ENCODE measurements at regions not wholly inside any gene's neighbourhood (a gene's known extent, or its start where the extent isn't known, plus 50 kb on each side); places are given as distances from the start of the nearest gene placed in this dataset.

DNA sequence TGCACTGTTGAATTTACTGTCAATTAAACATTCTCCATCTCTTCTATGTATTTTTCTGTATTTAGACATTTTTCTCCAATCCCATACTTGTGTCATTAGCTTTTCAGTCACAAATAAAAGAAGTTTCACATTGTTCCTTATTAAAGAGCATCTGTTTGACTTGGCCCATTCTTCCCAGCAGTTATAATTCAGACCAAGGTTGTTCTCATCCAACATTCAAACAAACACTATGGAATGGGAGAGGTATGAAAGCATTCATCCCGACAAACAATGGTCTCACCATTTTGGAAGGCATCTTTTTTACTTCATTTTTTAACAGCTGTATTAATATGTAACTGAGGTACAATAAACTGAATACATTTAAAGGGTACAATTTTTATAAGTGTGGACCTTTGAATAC lies 208.8 kb upstream of the MAF start:
- no peak for DNase-seq

DNA sequence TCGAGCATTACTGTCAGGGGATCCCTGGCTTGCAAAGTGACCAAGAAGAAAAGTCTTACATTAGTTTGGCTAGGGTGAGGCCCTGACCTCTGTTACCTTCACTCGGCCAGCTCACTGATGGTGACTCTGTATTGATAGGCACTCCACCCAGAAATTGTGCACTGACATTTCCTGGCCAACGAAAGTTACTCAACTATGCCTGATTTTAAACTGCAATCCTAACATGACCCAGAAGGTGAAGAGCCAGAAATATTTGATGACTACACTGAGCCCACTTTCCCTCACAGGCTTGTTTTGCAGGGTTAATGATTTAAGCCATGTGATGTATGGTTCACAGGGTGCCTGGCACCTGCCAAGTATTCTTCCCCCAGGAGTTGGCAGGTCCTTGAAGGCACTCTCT lies 208.2 kb upstream of the MAF start:
- no peak for DNase-seq

DNA sequence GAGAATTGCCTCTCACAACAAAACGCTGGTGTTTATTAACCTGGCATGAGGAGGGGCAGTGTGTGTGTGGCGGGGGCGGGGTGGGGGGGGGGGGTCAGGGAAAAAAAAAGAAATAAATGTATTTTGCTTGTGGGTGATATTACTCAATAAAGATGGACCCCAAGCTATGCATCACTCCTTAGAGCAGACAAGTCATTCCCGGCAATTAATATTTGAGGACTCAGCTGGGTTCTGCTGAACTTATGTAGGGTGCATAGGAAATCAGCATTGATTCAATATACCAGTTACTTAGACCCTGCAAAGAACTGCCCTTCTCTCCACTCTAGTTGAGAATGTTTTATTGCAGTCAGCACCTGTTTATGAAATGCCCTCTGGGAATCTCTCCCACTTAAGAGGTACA lies 206.2 kb upstream of the MAF start:
- no peak for DNase-seq

DNA sequence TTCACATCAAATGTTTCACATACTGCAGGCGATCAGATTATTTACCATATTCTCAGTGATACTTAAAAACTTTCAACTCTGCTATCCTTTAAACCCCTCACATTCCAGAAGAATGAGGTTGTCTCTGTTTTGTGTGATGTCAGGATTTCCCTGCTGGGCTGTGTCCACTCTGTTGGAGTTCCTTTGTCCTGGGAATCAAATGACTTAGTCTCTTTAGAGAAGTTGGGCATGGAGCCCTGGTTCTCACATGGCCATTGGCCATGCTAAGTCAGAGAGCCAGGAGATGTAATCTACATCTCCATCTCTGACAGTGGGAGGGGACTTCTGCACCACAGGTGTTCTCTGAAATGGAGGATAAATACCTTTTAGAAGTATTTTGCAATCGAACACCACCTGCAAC lies 205.1 kb upstream of the MAF start:
- no peak for DNase-seq

DNA sequence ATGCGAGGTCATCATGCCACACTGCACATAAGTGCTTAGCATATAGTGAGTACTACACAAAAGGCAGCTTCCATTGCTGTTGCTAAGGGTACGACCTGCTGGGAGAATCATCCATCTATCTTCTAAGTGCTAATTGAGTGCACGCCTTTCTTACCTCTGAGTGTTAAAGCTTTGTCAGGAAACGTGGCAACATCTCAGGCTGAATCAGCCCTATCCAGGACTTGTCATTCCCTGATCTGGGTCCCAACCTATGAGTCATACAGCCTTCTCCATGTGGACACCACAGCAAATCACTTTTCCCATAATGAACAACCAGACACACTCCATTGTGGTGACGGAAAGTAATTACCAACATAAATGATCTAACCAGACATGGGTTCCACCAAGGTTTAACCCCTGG lies 201.1 kb upstream of the MAF start:
- no peak for DNase-seq

DNA sequence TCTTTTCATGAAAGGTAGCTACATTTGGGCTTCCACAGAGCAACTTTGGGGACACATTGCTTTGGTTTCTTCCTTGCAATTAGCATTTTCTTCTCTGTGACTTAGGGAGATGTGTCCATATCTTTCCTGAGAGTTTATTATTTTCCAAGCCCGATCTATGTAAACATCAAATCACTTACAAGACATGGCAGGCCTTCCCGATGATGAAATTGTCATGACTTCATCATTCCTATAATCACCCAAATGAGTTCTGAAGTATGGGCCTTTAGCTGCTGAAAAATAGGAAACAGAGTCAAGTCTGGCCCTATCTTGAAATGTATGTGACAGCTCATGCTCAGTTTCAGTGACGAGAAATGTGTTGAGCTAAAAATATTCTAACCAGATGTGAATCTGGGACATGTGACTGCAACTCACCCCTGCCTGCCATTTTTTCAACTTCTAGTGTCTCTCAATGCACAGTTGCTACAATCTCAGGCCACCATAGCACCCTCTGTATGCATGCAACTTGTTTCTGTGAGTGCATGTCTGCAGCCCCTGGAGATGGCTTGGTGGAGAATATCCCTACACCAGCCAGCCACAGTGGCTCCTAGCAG lies 199.6 kb upstream of the MAF start:
- no peak for DNase-seq

DNA sequence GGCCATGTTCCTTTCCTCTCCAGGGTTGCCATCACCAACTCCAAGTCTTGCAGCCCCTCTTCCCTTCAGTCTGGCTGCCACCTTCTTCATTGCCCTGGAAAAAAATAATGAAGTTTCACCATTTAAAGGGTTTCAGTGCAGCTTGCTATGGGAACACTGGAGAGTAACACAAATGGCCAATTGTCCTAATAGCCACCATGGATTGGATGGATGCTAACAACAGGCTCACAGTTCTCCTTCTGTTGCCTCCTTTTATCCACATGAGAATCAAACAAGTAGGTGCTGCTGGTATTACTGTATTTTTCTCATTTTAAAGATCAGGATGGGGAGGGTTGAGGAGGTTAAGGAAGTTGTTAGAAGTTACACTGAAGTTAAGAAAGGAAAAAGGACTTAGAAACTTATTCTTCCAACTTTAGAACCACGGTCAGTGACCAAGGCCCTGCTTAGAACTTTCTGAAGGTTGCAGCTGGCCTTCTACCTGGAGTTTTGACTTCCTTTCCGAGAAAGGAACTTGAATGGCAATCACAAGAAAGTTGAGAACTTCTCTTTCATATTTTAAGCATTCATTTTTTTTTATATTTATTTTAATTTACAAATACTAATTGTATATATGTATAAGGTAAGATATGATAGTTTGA lies 198.0 kb upstream of the MAF start:
- DNase-seq: no peak

DNA sequence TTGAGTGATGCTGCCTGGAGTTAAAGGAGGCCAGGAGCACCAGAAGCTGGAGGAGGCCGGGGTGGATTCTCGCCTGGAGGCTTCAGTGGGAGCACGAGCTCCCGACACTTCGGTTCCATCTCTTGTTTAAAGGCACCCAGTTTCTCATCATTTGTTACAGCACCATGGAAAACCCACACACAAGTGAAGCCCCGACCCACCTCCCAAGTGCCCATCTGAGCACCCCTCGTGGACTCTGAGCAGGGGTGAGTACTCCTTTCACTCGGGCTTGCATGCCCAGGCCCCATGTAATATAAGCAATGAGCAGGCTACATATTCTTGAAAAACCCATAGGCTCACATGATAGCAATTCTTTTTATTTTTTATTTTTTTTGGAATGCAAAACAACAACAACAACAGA lies 196.9 kb upstream of the MAF start:
- no peak for DNase-seq

DNA sequence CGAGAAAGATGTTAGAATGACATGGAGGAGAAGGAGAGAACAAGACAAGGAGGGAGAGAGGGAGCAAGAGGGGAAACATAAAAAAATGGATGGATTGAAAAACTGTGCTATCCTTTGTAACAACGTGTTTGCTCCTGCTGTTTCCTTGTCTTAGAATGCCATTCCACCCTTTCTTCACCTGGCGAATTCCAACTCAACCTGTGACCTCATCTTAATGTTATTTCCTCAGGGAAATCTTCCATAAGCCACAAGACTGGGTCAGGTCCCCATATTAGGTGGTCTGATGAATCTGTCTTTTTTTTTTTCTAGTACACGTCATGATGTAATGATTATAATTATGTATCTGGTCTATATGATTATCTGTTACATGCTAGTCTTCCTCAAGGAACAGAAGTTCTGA lies 195.0 kb upstream of the MAF start:
- no peak for DNase-seq

DNA sequence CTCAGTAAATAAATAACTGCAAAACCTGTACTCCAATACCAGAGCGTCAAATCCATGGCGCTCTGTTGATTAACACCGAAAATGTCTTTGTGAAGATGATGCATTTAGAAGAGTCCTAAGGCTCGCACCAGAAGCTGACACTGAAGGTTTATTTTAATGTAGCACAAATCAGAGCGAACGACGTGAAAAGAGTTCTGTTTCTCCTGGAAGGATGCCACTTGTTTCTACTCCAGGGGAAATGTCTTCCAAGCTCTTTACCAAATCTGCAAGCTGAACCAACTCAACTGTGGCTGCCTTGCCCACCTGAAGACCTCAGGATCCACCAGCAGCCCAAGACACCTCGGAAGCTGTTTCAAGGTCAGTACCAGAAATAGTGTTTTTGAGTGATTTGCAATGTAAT lies 194.4 kb upstream of the MAF start:
- no peak for DNase-seq

DNA sequence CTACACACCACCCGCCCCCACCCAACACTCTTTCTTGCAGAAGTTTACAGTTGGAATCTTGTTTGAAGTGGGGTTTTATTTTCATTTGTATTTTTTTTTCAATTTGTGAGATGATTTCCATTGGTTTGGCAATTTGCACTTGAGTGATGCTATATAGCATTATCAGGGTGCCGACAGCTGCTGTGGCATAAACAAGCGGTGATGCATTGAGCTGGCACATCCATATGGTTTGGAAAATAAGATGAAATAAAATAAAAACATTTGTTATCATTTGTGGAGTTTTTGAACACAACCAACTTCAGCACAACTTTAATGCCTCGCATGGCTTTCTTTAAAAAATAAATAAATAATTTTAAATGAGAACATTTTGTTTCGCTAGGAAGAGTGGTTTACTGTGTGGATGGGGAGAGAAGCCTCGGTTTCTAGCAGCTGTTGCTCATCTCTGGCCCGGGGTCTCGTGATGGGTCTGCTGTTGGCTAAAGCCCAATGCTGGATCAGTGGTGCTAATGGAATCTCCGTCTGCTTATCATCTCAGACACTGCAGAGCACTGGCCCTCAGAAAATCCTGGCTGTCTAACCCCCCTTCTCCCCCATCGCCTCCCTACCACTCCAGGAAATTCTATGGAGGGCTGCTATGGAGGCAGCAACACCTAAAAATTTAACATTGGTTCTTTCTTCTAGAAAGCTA lies 192.3 kb upstream of the MAF start:
- DNase-seq: no peak

DNA sequence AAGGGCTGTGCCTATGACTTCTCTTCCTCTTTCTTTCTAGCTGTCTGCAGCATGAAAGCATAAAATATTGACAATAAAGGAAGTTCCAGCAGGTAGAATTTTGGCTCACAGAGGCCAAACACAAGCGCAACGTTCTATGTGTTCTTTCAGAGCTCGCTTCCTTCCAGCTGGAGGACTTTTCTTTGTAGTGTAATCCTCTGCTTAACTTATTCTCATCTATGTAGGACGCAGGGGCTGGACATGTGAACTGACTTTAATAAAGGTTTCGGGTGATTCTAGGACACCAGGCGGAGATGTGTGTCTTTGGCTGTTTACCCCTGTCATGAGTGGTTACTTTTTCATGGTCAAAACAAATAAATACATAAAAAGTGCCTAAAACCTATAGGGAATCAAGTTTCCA lies 191.5 kb upstream of the MAF start:
- DNase-seq: no peak

DNA sequence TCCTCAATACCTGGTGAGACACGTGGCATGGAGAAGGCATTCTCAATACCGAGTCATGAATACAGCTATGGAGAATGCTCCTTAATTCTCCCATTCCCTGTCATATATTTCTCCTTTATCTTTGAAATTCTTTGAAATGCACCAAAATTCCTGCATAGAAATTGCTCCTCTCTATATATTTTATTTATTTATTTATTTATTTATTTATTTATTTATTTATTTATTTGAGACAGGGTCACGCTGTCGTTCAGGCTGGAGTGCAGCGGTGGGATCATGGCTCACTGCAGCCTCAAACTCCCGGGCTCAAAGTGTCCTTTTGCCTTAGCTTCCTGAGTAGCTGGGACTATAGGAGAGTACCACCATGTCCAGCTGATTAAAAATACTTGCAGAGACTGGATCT lies 190.3 kb upstream of the MAF start:
- no peak for DNase-seq

DNA sequence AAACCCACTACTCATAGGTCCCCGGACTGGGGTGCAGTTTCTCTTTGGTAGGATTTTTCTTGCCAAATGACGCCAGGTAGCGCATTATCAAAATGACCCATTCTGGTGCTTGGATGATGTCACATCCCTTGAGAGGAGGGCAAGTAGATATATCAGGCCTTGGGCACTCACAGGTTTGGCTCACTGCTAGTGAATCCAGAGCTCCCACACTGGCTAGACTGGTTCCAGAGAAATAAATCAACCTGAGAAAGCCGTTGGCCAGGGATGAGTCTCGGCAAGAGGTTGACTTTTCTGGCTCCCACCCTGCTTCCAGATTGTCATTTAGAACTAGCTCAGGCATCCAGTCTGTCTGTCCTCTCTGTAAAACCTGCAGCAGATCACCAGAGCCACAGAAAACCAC lies 188.4 kb upstream of the MAF start:
- DNase-seq: no peak

DNA sequence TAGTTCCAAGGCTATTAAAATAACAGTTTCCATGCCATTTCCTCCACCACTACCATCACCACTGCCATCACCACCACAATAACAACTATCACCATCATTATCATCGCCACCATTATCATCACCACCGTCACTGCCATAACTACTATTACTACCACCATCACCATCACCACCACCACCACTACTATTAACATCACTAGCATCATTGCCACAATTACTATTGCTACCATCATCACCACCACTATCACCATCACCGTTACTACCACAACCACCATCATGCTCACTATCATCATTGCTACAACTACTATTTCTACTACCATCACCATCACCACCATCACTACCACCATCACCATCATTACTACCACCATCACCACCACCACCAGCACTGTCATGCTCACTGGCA lies 185.9 kb upstream of the MAF start:
- no peak for DNase-seq

DNA sequence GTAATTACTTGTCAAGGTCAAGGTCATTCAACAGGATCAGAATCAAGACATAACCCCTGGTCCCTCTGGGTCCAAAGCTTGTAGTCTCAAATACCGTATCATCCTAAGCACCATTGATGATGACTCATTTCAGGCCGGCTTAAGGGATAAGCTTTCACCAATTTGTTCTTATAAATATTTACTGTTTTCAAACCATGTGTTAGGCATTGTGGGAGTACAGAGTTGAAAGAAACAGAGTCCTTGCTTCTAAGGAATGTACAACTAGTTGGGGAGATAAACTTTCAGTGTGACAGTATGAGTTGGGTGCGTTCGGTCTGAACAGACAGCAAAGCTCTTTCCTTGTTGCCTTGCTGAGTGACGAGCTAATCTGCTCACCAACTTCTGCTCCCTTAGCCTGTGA lies 183.5 kb upstream of the MAF start:
- no peak for DNase-seq

DNA sequence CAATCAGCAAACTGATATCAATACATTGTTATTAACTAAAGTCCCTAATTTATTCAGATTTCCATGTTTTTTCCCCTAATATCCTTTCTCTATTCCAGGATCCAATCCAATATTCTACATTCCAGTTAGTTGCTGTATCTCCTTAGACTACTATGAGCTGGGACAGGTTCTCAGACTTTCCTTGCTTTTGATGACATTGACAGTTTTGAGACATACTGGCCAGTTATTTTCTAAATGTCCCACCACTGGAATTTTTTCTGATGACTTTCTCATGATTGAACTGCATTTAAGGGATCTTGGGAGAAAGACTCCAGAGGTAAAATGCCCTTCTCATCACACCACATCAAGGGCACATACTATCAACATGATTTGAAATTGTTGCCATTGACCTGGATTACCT lies 177.1 kb upstream of the MAF start:
- DNase-seq: no peak

DNA sequence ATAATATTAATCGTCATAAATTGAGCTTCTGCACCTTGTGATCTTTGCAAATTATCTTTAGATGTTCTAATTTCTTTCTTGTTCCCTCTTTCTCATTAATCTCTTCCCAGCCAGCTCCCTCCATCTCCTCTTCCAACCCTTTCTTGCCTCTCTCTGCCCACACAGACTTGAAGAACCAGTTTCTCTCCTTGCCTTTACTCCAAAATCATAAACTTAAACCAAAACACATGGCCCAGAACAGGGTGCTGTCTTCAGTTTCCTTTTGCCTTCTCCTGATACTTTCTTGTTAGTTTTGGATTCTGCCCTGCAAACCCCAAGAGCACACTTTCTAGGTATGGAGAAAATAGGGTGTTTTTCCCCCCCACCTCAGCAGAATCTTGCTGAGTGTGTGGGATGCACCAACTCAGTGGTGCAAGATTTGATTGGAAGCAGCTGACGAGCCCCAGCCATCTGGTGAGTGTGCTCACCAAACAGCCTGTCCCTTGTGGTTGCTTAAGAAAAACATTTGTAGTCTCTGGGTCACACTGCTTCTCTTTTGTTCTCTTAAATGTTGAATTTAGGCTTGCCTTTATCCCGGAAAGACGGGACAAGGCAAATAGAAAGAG lies 175.8 kb upstream of the MAF start:
- DNase-seq: no peak

DNA sequence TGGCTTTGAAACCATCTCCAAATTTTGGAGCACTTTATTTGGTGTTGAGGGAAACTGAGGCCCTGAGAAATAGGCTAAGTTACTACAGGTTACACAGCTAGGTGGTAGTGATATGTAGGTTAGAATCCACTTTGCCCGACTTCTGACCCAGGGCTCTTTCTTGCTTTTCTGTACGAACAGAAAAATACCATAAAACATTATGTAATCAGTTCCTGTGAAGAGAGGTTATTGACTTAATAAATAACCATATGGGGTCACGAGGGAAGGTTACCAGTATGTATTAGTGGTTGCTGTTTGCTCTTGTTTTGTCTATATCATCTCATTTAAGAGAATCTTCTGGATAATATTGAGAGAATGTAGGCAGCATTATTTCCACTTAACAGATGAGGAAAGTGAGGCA lies 172.2 kb upstream of the MAF start:
- DNase-seq: no peak

DNA sequence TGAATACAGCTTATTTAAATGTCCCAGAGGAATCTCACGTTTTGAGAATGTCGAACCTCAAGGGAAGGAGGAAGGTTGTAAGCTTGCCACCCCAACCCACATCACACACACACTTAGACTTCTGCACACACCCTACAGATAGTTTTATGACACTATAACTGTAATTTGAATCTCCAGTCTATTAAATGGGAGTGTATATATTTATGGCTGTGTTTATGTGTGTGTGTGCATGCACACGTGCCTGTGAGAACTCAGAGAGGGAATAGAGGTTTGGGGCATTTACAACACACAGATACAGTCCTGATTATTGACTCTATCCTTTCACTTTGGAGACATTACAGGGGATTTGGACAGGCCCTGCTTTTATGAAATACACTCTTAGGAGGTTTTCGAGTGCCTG lies 171.5 kb upstream of the MAF start:
- DNase-seq: no peak

DNA sequence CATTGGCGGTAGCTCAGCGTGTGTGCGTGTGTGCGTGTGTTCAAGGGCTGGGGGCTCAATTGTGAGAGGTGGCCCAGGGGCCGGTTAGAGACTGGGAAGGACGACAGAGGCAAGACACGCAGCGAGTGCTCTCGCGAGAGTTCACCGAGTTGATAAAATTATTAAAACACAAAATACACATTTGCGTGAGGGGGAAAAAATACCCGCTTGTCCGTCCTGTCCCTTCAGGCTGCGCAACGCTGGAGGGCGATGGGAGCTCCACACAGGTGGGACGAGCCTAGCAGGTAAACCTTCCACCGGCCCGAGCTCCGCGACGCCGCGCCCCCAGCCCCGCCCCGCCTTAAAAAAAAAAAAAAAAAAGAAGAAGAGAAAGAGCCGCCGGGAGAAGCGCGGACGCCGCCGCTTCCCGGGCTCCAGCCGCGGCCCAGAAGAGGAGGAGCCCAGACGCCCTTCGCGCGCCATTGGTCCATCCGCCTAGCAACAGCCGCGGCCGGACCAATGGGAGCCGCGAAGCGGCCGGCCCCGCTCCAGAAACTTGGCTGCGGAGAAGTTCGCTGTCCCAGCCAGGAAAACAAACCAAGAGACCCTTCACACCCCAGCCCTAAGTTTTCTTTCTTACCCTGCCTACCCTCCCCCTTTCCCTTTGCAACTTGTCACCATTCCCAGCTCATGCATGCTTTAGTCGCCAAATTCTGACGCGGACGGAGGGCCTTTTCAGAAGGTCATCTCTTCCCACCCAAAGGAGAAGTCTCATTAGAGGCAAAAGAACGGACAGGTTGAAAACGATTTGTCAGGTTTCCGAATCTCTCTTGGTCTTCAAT lies 169.9 kb upstream of the MAF start:
- DNase-seq: peak; percentile 73

DNA sequence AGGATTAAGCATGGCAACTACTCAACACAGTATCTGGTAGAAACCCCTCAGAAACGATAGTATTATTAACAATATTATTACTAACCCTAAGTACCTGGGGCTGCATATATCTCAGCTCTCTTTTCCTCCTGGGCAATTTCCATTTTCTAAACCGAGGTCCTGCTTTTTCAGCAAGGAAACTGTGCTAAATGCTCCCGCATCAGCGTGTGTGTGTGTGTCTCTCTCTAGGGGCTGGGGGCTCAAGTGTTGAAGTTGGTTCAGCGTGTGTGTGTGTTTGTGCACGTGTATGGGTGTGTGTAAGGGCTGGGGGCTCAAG lies 169.3 kb upstream of the MAF start:
- no peak for DNase-seq

DNA sequence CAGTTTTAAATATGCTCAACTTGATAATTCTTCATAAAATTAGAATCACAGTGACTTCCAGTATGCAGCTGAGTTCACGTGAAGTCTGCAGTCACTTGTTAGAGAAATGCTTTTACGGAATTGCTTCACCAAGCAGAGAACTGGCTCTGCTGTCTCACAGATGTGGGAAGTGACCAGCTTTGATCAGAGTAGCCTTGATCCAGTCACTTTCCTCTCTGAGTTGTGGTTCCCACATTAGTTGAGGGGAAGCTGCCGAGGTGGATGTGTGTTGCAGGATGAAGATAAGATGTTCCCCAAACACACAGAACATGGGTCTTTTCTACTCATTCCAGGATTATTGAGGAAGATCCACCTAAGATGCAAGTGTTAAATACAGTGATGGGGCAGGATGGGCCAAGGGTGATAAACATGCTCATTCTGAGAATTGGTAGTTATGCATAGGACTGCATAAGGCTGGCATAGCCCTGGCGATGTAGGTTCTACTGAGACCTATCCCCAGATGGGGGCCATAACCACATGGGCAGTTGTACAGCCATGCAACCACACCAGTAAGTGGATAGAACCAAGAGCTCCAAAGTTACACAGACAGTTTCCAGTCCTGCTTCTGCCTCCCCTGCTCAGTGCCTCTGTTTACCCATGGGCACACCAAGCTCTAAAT lies 168.9 kb upstream of the MAF start:
- DNase-seq: no peak
